Occipital lobe (tissue), 1 donor: ENCODE measurements at regions not wholly inside any gene's neighbourhood (a gene's known extent, or its start where the extent isn't known, plus 50 kb on each side); places are given as distances from the start of the nearest gene placed in this dataset.

Experiments
- DNase-seq: peaks from one replicate; lab custom pipeline; 2025; lab: John Stamatoyannopoulos, UW

- no peak for DNase-seq
Observed at GRCh38 chr4:179981161-179981560, 2262.0 kb upstream of the TENM3 start.

- no peak for DNase-seq
Observed at GRCh38 chr4:179989975-179990374, 2253.2 kb upstream of the TENM3 start.

GRCh38 chr4:180009316-180009715, 2233.9 kb upstream of the TENM3 start:
- DNase-seq, result no peak

- no peak for DNase-seq
Observed at GRCh38 chr4:180028682-180029081, 2214.5 kb upstream of the TENM3 start.

GRCh38 chr4:180031330-180031729, 2211.9 kb upstream of the TENM3 start:
- no peak for DNase-seq

GRCh38 chr4:180041576-180041975, 2201.6 kb upstream of the TENM3 start:
- no peak for DNase-seq

- no peak for DNase-seq
Observed at GRCh38 chr4:180052629-180053028, 2190.6 kb upstream of the TENM3 start.

- DNase-seq, result no peak
Observed at GRCh38 chr4:180054291-180054690, 2188.9 kb upstream of the TENM3 start.

- DNase-seq, result no peak
Observed at GRCh38 chr4:180057299-180057721, 2185.9 kb upstream of the TENM3 start.

GRCh38 chr4:180057891-180058671, 2185.1 kb upstream of the TENM3 start:
- DNase-seq, result no peak

GRCh38 chr4:180058691-180059215, 2184.4 kb upstream of the TENM3 start:
- peak; percentile 64 for DNase-seq

- DNase-seq, result no peak
Observed at GRCh38 chr4:180059216-180059881, 2183.9 kb upstream of the TENM3 start.

- DNase-seq, result no peak
Observed at GRCh38 chr4:180060159-180060889, 2182.9 kb upstream of the TENM3 start.

- DNase-seq, result no peak
Observed at GRCh38 chr4:180081072-180081471, 2162.1 kb upstream of the TENM3 start.

GRCh38 chr4:180084561-180084960, 2158.6 kb upstream of the TENM3 start:
- no peak for DNase-seq

GRCh38 chr4:180086480-180087190, 2156.6 kb upstream of the TENM3 start:
- no peak for DNase-seq

GRCh38 chr4:180098586-180098985, 2144.6 kb upstream of the TENM3 start:
- DNase-seq, result no peak

GRCh38 chr4:180099957-180100356, 2143.2 kb upstream of the TENM3 start:
- DNase-seq, result no peak

GRCh38 chr4:180100433-180101344, 2142.5 kb upstream of the TENM3 start:
- no peak for DNase-seq

GRCh38 chr4:180101348-180102083, 2141.7 kb upstream of the TENM3 start:
- no peak for DNase-seq
